SK-N-SH (cell line): ENCODE measurements at regions not wholly inside any gene's neighbourhood (a gene's known extent, or its start where the extent isn't known, plus 50 kb on each side); places are given as distances from the start of the nearest gene placed in this dataset.

Experiments
- CTCF ChIA-PET: fragments of 300-600, 350-600 bp; formaldehyde crosslinking; extraction: SDS; loops from one replicate; lab custom pipeline; 2021; lab: Yijun Ruan, JAX
- POLR2A ChIA-PET: fragments of 350-600 bp; sonication (Branson Sonifier 250); formaldehyde crosslinking; extraction: SDS; loops from one replicate; lab custom pipeline; 2020; ENCODE audit warnings: antibody characterized with exemption, inconsistent platforms; lab: Yijun Ruan, JAX
- DNase-seq: peaks from one replicate; pipeline ENCODE4 v3.0.0; 2012
- H2AFZ ChIP-seq: fragments of 200-600 bp; sonication (generic); 2 replicates; pipeline ENCODE4 v1.8.1; 2016; ENCODE audit warnings: antibody characterized with exemption, mild to moderate bottlenecking, low read depth
- H3F3A ChIP-seq: fragments of 200-600 bp; sonication (generic); replicated peaks from 2 replicates; pipeline ENCODE3; 2016; ENCODE audit warnings: antibody characterized with exemption, mild to moderate bottlenecking; ENCODE audit not compliant: insufficient read depth
- H3K27ac ChIP-seq, 2 experiments: fragments of 200-500 bp in 1 of 2; fragments of 200-600 bp in 1 of 2; sonication (Bioruptor generic) in 1 of 2; sonication (generic), shearing (Covaris generic) in 1 of 2; 2 replicates each; pipeline versions ENCODE4 v1.5.1 to v1.6.1; 2014 to 2016; ENCODE audit warnings: low read depth in 2 of 2, inconsistent platforms in 1 of 2, low read length in 1 of 2, mild to moderate bottlenecking in 1 of 2, mixed read lengths in 1 of 2
- H3K27me3 ChIP-seq: fragments of 200-600 bp; sonication (generic), shearing (Covaris generic); 2 replicates; pipeline ENCODE4 v1.6.1; 2016; ENCODE audit warnings: mixed run types; ENCODE audit not compliant: insufficient read depth
- H3K36me3 ChIP-seq, 2 experiments: fragments of 200-500 bp in 1 of 2; fragments of 200-600 bp in 1 of 2; sonication (Bioruptor generic) in 1 of 2; sonication (generic) in 1 of 2; replicated peaks in 1 of 2; 2 replicates each; pipeline versions ENCODE3 to v1.5.1; 2014 to 2016; ENCODE audit warnings: low read length in 1 of 2, mild to moderate bottlenecking in 1 of 2; ENCODE audit not compliant: insufficient read depth in 2 of 2, control insufficient read depth in 1 of 2
- H3K4me1 ChIP-seq, 2 experiments: fragments of 200-500 bp in 1 of 2; fragments of 200-600 bp in 1 of 2; sonication (Bioruptor generic) in 1 of 2; sonication (generic), shearing (Covaris generic) in 1 of 2; 2 replicates each; pipeline versions ENCODE4 v1.5.1 to v1.6.1; 2014 to 2016; ENCODE audit warnings: low read depth in 1 of 2, low read length in 1 of 2, mixed run types in 1 of 2; ENCODE audit not compliant: insufficient read depth in 2 of 2, control insufficient read depth in 1 of 2
- H3K4me2 ChIP-seq: fragments of 200-600 bp; sonication (generic), shearing (Covaris generic); 2 replicates; pipeline ENCODE4 v1.6.1; 2017; ENCODE audit warnings: mixed run types
- H3K4me3 ChIP-seq, 2 experiments: fragments of 200-500 bp in 1 of 2; fragments of 200-600 bp in 1 of 2; sonication (Bioruptor generic) in 1 of 2; sonication (generic), shearing (Covaris generic) in 1 of 2; 2 replicates each; pipeline versions ENCODE4 v1.5.1 to v1.8.1; 2014 to 2016; ENCODE audit warnings: low read depth in 2 of 2, inconsistent platforms in 1 of 2, low read length in 1 of 2, mild to moderate bottlenecking in 1 of 2, mixed read lengths in 1 of 2, moderate library complexity in 1 of 2
- H3K79me2 ChIP-seq: fragments of 200-600 bp; sonication (generic); 2 replicates; pipeline ENCODE4 v1.8.1; 2017; ENCODE audit warnings: mild to moderate bottlenecking; ENCODE audit not compliant: insufficient read depth
- H3K9ac ChIP-seq: fragments of 200-600 bp; sonication (generic); 2 replicates; pipeline ENCODE4 v1.6.1; 2017; ENCODE audit warnings: mixed run types
- H3K9me2 ChIP-seq: fragments of 200-600 bp; sonication (generic); 2 replicates; pipeline ENCODE4 v1.6.1; 2017; ENCODE audit warnings: mixed run types
- H3K9me3 ChIP-seq: fragments of 200-600 bp; sonication (generic); 2 replicates; pipeline ENCODE4 v1.6.1; 2017; ENCODE audit warnings: mixed run types, mild to moderate bottlenecking, moderate library complexity
- H4K20me1 ChIP-seq: fragments of 200-600 bp; sonication (generic); 2 replicates; pipeline ENCODE4 v1.6.1; 2017; ENCODE audit warnings: mild to moderate bottlenecking, mixed run types; ENCODE audit not compliant: insufficient read depth
- CTCF ChIP-seq: fragments of 200-600 bp; sonication (generic); IDR thresholded peaks from 2 replicates; pipeline ENCODE4 v1.6.1; 2017; ENCODE audit warnings: antibody characterized with exemption, mild to moderate bottlenecking, moderate library complexity
- ELF1 ChIP-seq: IDR thresholded peaks from 2 replicates; pipeline ENCODE4 v1.4.0; 2012
- EZH2phosphoT487 ChIP-seq: fragments of 200-600 bp; sonication (generic); IDR thresholded peaks from 2 replicates; pipeline ENCODE4 v1.6.1; 2017; ENCODE audit warnings: low read depth, mixed run types, mild to moderate bottlenecking, antibody characterized with exemption, moderate library complexity, borderline replicate concordance
- FOSL2 ChIP-seq: IDR thresholded peaks from 2 replicates; pipeline ENCODE4 v1.4.0; 2012; ENCODE audit warnings: low read depth, mild to moderate bottlenecking, moderate library complexity, borderline replicate concordance
- FOXJ3 ChIP-seq: sonication (generic); formaldehyde crosslinking; IDR thresholded peaks from 2 replicates; pipeline ENCODE4 v1.5.1; 2020; ENCODE audit warnings: mild to moderate bottlenecking, missing genetic modification reagents
- GABPA ChIP-seq: IDR thresholded peaks from 2 replicates; pipeline ENCODE4 v1.4.0; 2012; ENCODE audit warnings: low read depth, mild to moderate bottlenecking
- GATA2 ChIP-seq: sonication (generic); formaldehyde crosslinking; IDR thresholded peaks from 2 replicates; pipeline ENCODE4 v1.5.0; 2020; ENCODE audit warnings: mild to moderate bottlenecking, missing genetic modification reagents
- IRF3 ChIP-seq: fragments of 150-350 bp; IDR thresholded peaks from 2 replicates; pipeline ENCODE4 v1.6.1; 2016; ENCODE audit warnings: mild to moderate bottlenecking, low read depth, low read length
- JUND ChIP-seq: IDR thresholded peaks from 2 replicates; pipeline ENCODE4 v1.4.0; 2012
- MAX ChIP-seq: IDR thresholded peaks from 2 replicates; pipeline ENCODE4 v1.4.0; 2012; ENCODE audit warnings: low read depth
- MXI1 ChIP-seq: IDR thresholded peaks from 2 replicates; pipeline ENCODE4 v1.6.1; 2012; ENCODE audit warnings: mild to moderate bottlenecking, low read depth, low read length, improper control_type of control experiment
- NRF1 ChIP-seq: IDR thresholded peaks from 2 replicates; pipeline ENCODE4 v1.6.1; 2012; ENCODE audit warnings: low read depth, mild to moderate bottlenecking, low read length
- RAD21 ChIP-seq: IDR thresholded peaks from 2 replicates; pipeline ENCODE4 v1.6.1; 2012; ENCODE audit warnings: mild to moderate bottlenecking, low read length
- RXRA ChIP-seq: IDR thresholded peaks from 2 replicates; pipeline ENCODE4 v1.4.0; 2012; ENCODE audit warnings: low read depth, mild to moderate bottlenecking, borderline replicate concordance
- SIN3A ChIP-seq: IDR thresholded peaks from 2 replicates; pipeline ENCODE4 v1.6.1; 2012; ENCODE audit warnings: low read depth, mild to moderate bottlenecking, low read length, moderate library complexity, borderline replicate concordance
- TEAD4 ChIP-seq: IDR thresholded peaks from 2 replicates; pipeline ENCODE4 v1.4.0; 2012; ENCODE audit warnings: mild to moderate bottlenecking, borderline replicate concordance; ENCODE audit not compliant: insufficient read depth
- USF1 ChIP-seq: IDR thresholded peaks from 2 replicates; pipeline ENCODE4 v1.4.0; 2012; ENCODE audit warnings: low read depth, borderline replicate concordance
- USF2 ChIP-seq: fragments of 150-350 bp; IDR thresholded peaks from 2 replicates; pipeline ENCODE4 v1.6.1; 2017; ENCODE audit warnings: antibody characterized with exemption, low read length, low read depth, borderline replicate concordance
- YY1 ChIP-seq: IDR thresholded peaks from 2 replicates; pipeline ENCODE4 v1.4.0; 2012; ENCODE audit warnings: low read depth, mild to moderate bottlenecking
- ZBTB33 ChIP-seq: IDR thresholded peaks from 2 replicates; pipeline ENCODE4 v1.4.0; 2012; ENCODE audit warnings: low read depth, borderline replicate concordance
- WGBS: methylation state at CpG from one replicate; pipeline ENCODE4 v1.1.6; 2017; ENCODE audit warnings: low lambda C conversion rate; 5-methylcytosine and 5-hydroxymethylcytosine counted together

- TF ChIP-seq GATA2 (CRISPR knock-in tag) (peak; percentile 55), JUND (no peak)
- no peaks in the 10 kb centered on the region for H3K27me3 ChIP-seq
- no peak overlapping the region for H2AFZ ChIP-seq
- H3F3A ChIP-seq: peaks cover 2% of the 10 kb centered on the region
- no peaks in the 10 kb centered on the region for H3K79me2 ChIP-seq
- CTCF ChIA-PET: interaction anchor here (1.6 kb wide), 2 partner anchors 76 to 242 kb away, joined by 6 to 7 read pairs; no protein-coding TSS in a partner anchor
- no peak overlapping the region for H3K4me3 ChIP-seq
- POLR2A ChIA-PET: no interaction called here
- no peaks in the 10 kb centered on the region for H4K20me1 ChIP-seq
- H3K9ac ChIP-seq: no peak overlapping the region
- H3K27ac ChIP-seq: no peak overlapping the region
- no peak for DNase-seq
- H3K4me2 ChIP-seq: no peak overlapping the region
- H3K4me1 ChIP-seq: peaks cover 2 to 3% of the 10 kb centered on the region in 2 experiments; a peak in 1 of 4 replicates
- no peaks in the 10 kb centered on the region for H3K9me3 ChIP-seq
- no peaks in the 10 kb centered on the region for H3K36me3 ChIP-seq
- no peaks in the 10 kb centered on the region for H3K9me2 ChIP-seq
Measured at GRCh38 chr3:31009881-31010280, 115.4 kb upstream of the GADL1 start.

GRCh38 chr3:31010491-31010890 is 116.0 kb upstream of the GADL1 start:
- no peak overlapping the region for H2AFZ ChIP-seq
- H4K20me1 ChIP-seq: no peaks in the 10 kb centered on the region
- no peaks in the 10 kb centered on the region for H3F3A ChIP-seq
- H3K9me3 ChIP-seq: no peaks in the 10 kb centered on the region
- WGBS: 75% methylated on average over 2 of the region's 2 CpGs
- CTCF ChIA-PET: interaction anchor here (0.7 to 1.6 kb wide), 3 partner anchors 58 to 242 kb away, joined by 3 to 7 read pairs (median 6); no protein-coding TSS in a partner anchor
- no peaks in the 10 kb centered on the region for H3K36me3 ChIP-seq
- H3K9me2 ChIP-seq: no peaks in the 10 kb centered on the region
- H3K27ac ChIP-seq: no peak overlapping the region
- H3K9ac ChIP-seq: no peak overlapping the region
- no peaks in the 10 kb centered on the region for H3K79me2 ChIP-seq
- POLR2A ChIA-PET: no interaction called here
- H3K4me1 ChIP-seq: peaks cover 0 to 2% of the 10 kb centered on the region in 2 experiments; a peak in 1 of 4 replicates
- no peak for DNase-seq
- no peak for TF ChIP-seq JUND
- no peak for TF ChIP-seq SIN3A
- no peak for TF ChIP-seq NRF1
- no peak for TF ChIP-seq CTCF
- no peak for TF ChIP-seq RAD21
- no peak for TF ChIP-seq RXRA
- TF ChIP-seq USF1: no peak
- no peak for TF ChIP-seq MXI1
- no peak for TF ChIP-seq FOSL2
- no peak for TF ChIP-seq ELF1
- no peak for TF ChIP-seq TEAD4
- no peak for TF ChIP-seq YY1
- TF ChIP-seq GABPA: no peak
- TF ChIP-seq ZBTB33: no peak
- TF ChIP-seq USF2: no peak
- TF ChIP-seq IRF3: no peak
- no peak for TF ChIP-seq FOXJ3 (CRISPR knock-in tag)
- TF ChIP-seq EZH2phosphoT487: no peak
- no peak for TF ChIP-seq MAX
- H3K4me3 ChIP-seq: no peak overlapping the region
- H3K4me2 ChIP-seq: no peak overlapping the region
- no peaks in the 10 kb centered on the region for H3K27me3 ChIP-seq
